Loucy (cell line): ENCODE measurements at regions not wholly inside any gene's neighbourhood (a gene's known extent, or its start where the extent isn't known, plus 50 kb on each side); places are given as distances from the start of the nearest gene placed in this dataset.

Source experiments
- EZH2phosphoT487 ChIP-seq: fragments of 200-600 bp; IDR thresholded peaks from 2 replicates; pipeline ENCODE4 v1.6.1; 2018; ENCODE audit warnings: antibody characterized with exemption, mild to moderate bottlenecking, moderate library complexity, borderline replicate concordance
- TF ChIP-seq, protein P1 (sequence below): fragments of 200-600 bp; sonication (generic); conservative IDR thresholded peaks from 2 replicates; pipeline ENCODE4 v1.5.1; 2014; ENCODE audit warnings: mild to moderate bottlenecking, antibody characterized with exemption, low read length

DNA sequence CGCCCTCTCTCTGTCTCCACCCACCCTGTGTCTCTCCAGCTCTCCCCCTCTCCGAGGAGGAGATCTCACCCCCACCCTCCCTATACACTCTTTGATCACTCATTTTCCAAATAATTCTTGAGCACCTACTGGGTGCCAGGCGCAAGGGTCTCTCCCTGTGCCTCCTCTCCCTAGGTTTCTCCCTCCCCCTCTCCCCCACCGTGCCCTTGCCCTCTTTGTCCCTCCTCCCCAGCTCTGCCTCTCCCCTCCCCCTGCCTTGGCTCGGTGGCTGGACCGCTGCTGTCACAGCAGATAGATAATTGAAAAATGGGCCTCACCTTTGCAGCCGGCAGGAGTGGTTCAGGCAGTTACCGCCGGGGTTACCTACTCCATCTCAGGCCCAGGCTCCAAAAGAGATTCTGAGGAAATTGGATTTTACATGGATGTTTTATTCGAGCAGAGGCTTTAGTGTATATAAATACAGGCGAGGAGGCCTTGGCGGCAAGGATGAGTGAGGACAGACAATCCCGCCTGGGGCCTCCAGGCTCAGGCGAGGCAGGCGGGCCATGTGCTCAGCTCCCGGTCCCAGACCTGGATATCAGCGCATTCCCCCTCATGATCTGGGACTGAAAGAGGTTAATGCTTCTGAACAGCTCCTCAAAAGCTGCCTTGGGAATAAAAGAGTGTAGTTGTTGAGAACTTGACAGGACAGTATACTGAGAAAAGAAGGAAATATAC, 60.8 kb upstream of the BTRC start:
- TF ChIP-seq, protein P1, sequence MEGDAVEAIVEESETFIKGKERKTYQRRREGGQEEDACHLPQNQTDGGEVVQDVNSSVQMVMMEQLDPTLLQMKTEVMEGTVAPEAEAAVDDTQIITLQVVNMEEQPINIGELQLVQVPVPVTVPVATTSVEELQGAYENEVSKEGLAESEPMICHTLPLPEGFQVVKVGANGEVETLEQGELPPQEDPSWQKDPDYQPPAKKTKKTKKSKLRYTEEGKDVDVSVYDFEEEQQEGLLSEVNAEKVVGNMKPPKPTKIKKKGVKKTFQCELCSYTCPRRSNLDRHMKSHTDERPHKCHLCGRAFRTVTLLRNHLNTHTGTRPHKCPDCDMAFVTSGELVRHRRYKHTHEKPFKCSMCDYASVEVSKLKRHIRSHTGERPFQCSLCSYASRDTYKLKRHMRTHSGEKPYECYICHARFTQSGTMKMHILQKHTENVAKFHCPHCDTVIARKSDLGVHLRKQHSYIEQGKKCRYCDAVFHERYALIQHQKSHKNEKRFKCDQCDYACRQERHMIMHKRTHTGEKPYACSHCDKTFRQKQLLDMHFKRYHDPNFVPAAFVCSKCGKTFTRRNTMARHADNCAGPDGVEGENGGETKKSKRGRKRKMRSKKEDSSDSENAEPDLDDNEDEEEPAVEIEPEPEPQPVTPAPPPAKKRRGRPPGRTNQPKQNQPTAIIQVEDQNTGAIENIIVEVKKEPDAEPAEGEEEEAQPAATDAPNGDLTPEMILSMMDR = no peak
- TF ChIP-seq EZH2phosphoT487 = no peak
